ENCODE measurements at regions not wholly inside any gene's neighbourhood (a gene's known extent, or its start where the extent isn't known, plus 50 kb on each side); places are given as distances from the start of the nearest gene placed in this dataset.

DNA sequence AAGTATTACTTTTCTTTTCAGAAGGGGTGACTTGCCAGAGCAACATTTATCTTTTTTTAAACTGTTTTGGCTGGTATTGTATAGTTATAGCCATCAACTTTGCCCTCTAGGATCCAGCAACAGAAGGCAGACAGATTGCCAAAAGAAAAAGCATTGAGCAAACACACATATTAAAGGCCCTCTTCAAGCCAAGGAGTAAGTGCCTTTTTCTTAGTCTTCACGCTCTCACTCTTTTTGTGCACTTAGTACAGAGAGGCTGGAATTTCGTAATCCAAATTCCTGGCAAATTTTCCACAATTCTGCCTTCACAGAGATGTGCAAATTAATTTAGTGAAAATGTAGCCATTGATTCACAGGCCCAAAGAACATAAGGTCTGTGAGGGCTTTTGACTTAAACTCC is 253.1 kb upstream of the EDA2R start:
- in situ Hi-C loops (cut with MboI; ENCODE audit: low sequenced_read_pairs), result no loop called here
- Histone ChIP-seq H4K5ac (ENCODE audit: low read depth, low read length) (no peak overlapping the region), H4K20me1 (ENCODE audit: insufficient read depth, low read length) (no peaks in the 10 kb centered on the region), H2BK120ac (ENCODE audit: low read depth, low read length) (no peak overlapping the region), H2BK20ac (ENCODE audit: low read depth, low read length) (no peak overlapping the region), H2BK15ac (ENCODE audit: low read depth, low read length) (no peak overlapping the region), H4K91ac (ENCODE audit: insufficient read depth, low read depth, low read length) (no peak overlapping the region), H3K27ac (ENCODE audit: insufficient read depth, low read length) (no peak overlapping the region), H3K4ac (ENCODE audit: low read depth, low read length) (no peak overlapping the region), H3K23ac (ENCODE audit: low read depth, low read length) (no peak overlapping the region), H2AK9ac (replicated peaks; ENCODE audit: low read depth, low read length, poor library complexity) (no peak overlapping the region), H2AFZ (replicated peaks; ENCODE audit: low read length, poor library complexity) (no peak overlapping the region), H3K4me1 (ENCODE audit: control insufficient read depth, insufficient read depth, low read length) (no peaks in the 10 kb centered on the region), H2AK5ac (ENCODE audit: low read depth, low read length) (no peak overlapping the region), H3K36me3 (ENCODE audit: control insufficient read depth, insufficient read depth, low read length) (no peaks in the 10 kb centered on the region), H3K56ac (ENCODE audit: extremely low read depth, insufficient read depth, low read length) (no peak overlapping the region), H3K18ac (ENCODE audit: low read depth, low read length) (no peak overlapping the region), H3K9ac (ENCODE audit: low read depth, low read length) (no peak overlapping the region), H3K14ac (replicated peaks; ENCODE audit: low read depth, low read length) (no peak overlapping the region), H2BK5ac (ENCODE audit: low read depth, low read length, poor library complexity, severe bottlenecking) (no peak overlapping the region), H3K9me1 (ENCODE audit: insufficient read depth, low read length) (no peaks in the 10 kb centered on the region), H3K4me3 (ENCODE audit: insufficient read depth, low read depth, low read length) (no peak overlapping the region), H3K79me1 (ENCODE audit: low read depth in 1 of 2, low read length in 2 of 2) (no peaks in the 10 kb centered on the region), H3K27me3 (ENCODE audit: control insufficient read depth, insufficient read depth, low read length) (0 out of 2 replicates have a peak, but pooled peaks cover 1% of the 10 kb centered on the region), H4K8ac (ENCODE audit: low read depth in 2 of 2, low read length in 2 of 2) (no peak overlapping the region), H3K4me2 (ENCODE audit: low read depth, low read length) (no peak overlapping the region), H3K9me3 (ENCODE audit: control insufficient read depth, insufficient read depth, low read length) (peaks cover 2% of the 10 kb centered on the region)
- ATAC-seq (ENCODE audit: low read depth) (no peak), DNase-seq (no peak)
- intact Hi-C loops (cut with micrococcal nuclease), result no loop called here
- no TSS peak for BruUV-seq (replicated peaks)
- TF ChIP-seq, protein P1, sequence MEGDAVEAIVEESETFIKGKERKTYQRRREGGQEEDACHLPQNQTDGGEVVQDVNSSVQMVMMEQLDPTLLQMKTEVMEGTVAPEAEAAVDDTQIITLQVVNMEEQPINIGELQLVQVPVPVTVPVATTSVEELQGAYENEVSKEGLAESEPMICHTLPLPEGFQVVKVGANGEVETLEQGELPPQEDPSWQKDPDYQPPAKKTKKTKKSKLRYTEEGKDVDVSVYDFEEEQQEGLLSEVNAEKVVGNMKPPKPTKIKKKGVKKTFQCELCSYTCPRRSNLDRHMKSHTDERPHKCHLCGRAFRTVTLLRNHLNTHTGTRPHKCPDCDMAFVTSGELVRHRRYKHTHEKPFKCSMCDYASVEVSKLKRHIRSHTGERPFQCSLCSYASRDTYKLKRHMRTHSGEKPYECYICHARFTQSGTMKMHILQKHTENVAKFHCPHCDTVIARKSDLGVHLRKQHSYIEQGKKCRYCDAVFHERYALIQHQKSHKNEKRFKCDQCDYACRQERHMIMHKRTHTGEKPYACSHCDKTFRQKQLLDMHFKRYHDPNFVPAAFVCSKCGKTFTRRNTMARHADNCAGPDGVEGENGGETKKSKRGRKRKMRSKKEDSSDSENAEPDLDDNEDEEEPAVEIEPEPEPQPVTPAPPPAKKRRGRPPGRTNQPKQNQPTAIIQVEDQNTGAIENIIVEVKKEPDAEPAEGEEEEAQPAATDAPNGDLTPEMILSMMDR (conservative IDR thresholded peaks at IDR 0.05; ENCODE audit: low read depth, low read length), result no peak
- no peak for TF ChIP-seq RAD21 (IDR thresholded peaks at IDR 0.05; ENCODE audit: low read length)
- no peak for TF ChIP-seq BHLHE40 (IDR thresholded peaks at IDR 0.05; ENCODE audit: low read depth, low read length)
- TF ChIP-seq NFE2L2 (IDR thresholded peaks at IDR 0.05; ENCODE audit: low read depth, low read length), result no peak
- dilution Hi-C loops (cut with HindIII; ENCODE audit: low sequenced_read_pairs, unreplicated experiment), result no loop called here
- WGBS, 2 experiments (ENCODE audit: extremely low coverage in 2 of 2, insufficient read length in 1 of 2), result no CpG with 5 or more reads among the region's 2 CpGs
- POLR2A ChIA-PET (ENCODE audit: unreplicated experiment), result no interaction called here
- CTCF ChIA-PET, result no interaction called here
